GM19468 (cell line): ENCODE measurements at regions not wholly inside any gene's neighbourhood (a gene's known extent, or its start where the extent isn't known, plus 50 kb on each side); places are given as distances from the start of the nearest gene placed in this dataset.

Source experiments
- ATAC-seq: cut with Tn5 transposase; IDR thresholded peaks from one replicate; pipeline ENCODE4 v1.9.1; 2021; ENCODE audit warnings: mild to moderate bottlenecking, moderate library complexity, moderate number of reproducible peaks; ENCODE audit not compliant: unreplicated experiment; ENCODE audit errors: extremely low read depth

DNA sequence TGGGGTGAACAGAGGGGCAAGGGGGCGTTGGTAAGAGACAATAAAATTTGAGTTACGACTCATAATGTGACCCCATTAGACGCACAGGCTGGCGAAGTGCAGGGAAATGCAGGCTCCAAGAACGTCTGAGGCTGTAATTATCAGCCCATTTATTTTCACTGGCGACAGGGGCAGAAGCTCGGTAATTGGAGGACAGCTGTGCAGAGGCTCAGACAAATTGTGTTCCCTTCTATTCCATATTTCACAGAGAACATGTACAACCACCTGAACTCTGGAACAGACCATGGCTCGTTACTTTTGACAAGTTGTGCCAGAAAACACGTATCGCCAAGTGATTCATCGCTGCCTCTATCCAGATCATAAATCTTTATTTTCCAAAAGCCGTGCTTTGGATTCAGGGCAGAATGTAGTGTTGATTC is 137.3 kb upstream of the FRMD4A start:
- ATAC-seq: no peak

DNA sequence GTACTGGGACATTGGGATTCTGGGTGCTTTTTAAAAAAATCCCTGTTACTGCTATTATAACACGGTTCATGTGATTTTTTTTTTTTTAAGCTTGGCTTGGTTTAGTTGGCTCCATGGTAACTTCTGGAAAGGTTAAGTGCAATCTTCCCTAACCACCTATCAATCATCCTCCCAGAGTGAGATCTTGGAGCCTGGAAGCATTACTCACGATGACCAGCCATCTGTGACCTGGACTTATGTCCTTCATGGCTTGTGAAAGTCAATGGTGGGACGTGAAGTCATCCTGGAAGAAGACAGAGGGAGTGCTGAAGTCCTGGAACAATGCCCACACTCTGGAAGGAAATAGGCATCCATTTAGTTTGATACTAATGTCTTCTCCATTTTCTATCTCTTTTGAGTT is 135.5 kb upstream of the FRMD4A start:
- ATAC-seq: no peak

DNA sequence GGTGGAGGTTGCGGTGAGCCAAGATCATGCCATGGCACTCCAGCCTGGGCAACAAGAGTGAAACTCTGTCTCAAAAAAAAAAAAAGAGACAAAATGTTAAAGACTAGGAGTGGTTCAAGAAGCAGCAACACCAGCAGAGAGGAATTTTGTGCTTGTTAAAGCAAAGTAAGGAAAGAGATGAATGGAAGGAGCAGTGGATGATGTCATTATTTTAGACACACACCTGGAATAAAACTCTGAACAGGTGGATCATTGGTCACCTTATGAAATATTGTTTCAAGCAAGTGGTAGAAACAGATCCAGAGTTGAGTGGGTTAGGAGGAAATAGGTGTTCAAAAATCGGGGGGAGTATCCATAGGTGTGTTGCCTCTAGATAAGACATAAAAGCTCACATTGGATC is 129.7 kb upstream of the FRMD4A start:
- no peak for ATAC-seq

DNA sequence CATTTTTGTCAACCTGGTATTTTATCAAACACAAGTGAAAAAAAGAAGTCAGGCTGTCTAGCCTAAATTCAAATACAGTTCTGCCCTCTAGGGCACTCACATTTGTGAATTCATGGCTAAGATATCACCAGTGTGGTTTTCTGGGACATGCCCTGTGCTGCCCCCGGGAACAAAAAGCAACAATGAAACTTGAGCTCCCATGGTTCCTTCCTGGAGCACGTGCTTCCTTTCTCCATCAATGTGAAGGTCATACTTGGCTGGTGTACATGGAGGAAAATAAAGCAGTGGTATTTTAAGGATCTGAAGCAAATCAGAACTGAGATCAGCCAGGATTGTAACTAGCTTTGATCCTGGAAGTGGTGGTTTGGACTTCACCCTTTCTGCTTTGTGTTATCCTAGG is 128.9 kb upstream of the FRMD4A start:
- no peak for ATAC-seq

DNA sequence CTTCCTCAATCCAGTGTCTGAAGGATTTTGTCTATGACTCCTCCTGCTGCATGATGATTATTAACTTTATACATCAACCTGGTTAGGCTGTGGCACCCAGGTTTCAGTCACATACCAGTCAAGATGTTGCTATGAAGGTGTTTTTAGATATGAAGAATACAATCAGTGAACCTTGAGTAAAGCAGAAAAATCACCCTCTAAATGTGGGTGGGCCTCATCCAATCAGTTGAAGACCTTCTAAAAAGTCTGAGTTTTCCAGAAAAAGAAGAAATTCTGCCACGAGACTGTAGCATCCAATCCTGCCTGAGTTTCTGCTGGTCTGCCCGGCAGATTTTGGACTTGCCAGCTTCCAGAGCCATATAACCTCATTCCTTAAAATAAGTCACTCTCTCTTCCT is 126.1 kb upstream of the FRMD4A start:
- no peak for ATAC-seq

DNA sequence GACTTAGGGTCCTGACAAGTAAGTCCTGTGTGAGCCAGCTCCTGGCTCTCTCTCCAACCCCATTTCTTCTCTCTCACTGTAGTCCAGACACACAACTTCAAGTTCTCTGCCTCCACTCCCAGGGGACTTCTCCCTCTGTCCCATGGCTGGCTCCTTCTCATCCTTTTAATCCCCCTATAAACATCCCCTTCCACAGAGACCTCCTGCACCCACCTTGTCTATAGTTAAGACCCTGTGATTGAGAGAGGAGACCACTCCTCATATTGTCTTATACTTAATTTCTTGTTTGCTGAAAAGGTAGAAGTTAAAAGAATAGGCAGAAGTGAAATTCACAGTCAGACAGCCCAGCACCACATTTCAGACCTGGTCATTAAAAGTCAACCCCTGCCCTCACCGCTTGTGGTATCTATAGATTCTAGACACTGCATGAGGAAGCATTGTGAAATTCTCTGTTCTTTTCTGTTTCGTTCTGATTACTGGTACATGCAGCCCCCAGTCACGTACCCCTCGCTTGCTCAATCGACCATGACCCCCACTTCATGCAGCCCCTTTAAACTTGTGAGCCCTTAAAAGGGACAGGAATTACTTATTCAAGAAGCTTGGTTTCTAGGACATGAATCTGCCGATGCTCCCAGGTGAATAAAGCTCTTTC is 125.6 kb upstream of the FRMD4A start:
- no peak for ATAC-seq

DNA sequence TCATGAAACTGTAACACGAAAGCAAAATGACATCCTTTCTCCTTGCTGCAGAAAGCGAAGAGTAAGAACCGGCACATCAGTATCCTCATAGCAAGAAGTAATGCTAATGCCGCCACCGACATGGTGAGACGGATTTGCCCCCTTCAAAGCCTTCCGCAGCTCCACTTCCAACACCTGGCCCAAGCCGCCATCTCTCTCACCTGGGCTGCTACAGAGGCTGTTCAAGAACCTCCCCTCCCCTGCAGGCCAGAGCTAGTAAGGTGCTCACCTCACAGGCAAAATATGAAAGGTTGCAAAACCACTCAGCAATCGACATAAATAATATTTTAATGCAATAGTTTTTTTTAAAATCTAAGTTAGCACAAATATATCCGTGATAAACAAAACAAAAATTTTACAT is 123.9 kb upstream of the FRMD4A start:
- no peak for ATAC-seq

DNA sequence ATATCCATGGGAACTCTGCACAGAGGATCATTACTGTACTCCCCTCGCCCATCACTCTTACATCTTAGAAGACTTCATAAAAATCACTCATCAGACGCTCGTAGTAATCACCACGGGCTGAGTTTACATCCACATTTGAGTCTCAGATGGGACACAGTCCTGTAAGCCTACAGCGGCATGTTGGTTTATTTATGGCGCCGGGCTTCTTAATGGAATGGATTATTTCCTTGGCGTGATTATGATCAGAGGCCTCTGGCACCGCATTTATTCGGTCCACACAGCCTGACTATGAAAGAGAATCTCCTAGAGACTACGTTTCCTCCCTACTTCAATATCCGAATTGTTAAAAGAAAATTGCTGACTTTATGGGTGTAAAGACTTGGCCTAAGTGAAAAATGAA is 123.5 kb upstream of the FRMD4A start:
- no peak for ATAC-seq

DNA sequence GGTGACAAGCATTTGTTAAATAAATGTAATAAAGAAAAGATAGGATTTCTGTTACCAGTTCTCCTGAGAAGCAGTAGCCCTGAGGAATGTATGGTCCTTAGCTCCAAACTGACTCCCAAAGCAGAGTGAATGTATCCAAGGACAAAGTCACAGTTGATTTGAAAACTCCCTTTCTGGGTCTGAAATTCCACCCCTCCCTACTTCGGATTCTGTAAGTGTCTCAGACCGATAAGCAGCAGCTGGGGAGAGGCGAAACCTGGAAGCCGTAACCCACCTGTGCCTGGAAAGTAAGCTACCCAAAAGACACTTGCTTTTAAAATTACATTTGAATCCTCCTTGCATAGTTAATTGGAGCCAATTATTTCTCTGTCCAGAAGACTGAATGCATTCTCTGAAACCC is 122.9 kb upstream of the FRMD4A start:
- ATAC-seq: no peak

DNA sequence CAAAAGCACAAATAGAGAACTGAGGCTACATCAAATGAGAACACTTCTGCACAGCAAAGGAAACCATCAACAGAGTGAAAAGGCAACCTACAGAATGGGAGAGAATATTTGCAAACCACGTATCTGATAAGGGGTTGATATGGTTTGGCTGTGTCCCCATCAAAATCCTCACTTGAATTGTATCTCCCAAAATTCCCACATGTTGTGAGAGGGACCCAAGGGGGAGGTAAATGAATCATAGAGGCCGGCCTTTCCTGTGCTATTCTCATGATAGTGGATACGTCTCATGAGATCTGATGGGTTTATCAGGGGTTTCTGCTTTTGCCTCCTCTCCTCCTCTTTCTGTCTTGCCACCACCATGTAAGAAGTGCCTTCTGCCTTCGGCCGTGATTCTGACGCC is 120.6 kb upstream of the FRMD4A start:
- ATAC-seq: no peak

DNA sequence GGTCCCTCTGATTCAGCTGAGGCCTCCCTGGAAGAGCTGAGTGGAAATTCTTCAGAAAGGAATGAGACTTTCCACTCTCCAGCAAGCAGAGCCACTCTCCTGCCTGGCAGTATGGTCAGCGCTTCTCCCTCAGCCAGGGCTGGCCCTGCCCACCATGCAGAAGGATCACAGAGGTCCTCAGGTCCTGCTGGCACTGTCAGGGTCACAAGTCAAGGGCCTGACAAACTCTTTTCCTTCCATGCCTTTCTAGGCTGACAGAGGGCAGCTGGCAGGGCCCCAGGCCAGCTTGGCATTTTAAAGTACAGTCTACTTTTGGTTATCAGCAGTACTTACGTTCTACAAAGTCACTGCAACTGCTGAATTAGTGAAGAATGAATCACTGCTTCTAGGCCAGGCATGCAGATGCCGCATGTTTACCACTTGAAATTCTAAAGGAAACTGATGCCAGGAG is 119.3 kb upstream of the FRMD4A start:
- ATAC-seq: no peak

DNA sequence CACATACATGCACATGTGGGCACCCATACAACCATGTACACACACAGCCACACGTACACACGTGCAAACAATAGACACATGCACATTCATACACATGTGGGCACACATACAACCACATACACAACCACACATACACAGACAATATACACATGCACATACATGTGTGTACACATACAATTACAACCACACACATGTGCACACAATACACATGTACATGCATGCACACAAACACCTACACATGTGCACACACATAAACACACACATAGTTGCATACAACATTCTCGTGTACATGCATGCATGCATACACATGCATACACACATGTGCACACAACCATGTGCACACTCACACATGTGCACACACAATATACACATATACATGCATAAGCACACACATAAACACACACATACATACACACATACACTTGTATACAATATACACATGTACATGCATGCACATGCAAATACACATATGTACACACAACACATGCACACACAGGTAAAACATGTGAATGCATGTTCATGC is 118.6 kb upstream of the FRMD4A start:
- no peak for ATAC-seq

DNA sequence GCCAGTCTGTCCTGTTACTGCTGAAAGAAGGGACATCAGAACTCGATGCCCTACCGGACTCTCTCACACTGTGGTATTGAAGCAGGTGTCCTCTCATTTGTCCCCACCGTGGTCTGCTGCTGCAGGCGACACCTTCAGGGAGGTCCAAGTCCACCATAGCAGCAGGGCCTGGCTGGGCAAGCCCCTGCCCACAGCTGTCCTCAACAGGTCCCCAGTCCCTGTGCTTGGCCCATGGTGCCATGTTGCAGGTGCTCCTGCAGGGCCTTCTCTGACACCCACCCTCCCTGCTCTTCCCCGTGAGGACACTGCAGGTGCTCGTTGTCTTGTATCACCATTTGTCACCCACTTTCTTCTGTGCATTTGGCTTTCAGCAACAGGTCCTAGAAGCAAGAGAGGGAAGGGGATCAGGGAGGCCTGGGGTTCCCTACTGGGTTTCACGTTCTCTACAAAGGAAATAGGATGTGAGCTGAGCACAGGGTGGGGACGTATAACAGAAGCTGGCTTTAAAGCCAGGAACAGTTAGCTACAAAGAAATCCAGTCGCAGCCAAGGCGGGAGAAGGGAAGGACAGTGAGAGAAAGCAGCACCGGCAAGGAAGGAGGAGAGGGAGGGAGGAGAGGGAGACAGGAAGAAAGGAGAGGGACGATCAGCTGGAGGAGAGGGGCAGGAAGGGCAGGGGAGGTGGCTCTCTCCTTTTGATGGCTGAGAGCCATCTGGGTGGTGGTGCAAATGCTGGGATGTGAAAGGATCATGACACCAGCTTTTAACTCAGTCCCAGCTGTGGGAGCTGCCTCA is 117.7 kb upstream of the FRMD4A start:
- no peak for ATAC-seq

DNA sequence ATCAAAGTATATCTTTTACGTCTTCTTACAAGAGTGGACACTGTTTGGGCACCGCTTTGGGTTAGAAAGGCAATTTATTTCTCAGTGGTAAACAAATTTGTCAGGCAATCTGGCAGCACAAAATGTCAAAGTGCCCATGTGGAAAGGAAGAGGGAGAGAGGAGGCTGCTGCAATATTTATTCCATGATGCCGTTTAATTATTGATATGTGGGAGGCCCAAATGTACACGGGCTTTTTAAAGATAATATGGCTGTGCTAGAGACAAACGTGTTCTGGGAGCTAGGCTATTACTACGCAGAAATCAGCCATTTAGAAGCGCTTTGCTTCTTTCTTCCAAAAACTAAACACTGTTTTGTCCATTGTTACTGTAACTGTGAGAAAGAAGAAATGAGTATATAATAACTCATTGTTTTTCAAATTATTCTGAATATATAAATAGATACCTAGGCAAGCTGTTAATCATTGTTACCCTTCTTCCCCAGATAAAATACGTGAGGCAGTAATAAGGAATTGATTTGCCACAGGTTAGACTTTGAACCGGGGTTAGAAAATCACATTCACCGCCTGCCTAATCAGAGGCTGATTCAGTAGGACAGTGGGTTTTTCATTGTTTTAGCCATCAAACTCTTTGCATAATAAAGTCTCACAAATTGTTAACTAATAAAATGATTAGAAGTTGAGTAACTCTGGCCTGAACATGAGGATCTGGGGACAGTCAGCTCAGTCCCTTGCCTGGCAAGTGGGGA is 116.5 kb upstream of the FRMD4A start:
- ATAC-seq: no peak

DNA sequence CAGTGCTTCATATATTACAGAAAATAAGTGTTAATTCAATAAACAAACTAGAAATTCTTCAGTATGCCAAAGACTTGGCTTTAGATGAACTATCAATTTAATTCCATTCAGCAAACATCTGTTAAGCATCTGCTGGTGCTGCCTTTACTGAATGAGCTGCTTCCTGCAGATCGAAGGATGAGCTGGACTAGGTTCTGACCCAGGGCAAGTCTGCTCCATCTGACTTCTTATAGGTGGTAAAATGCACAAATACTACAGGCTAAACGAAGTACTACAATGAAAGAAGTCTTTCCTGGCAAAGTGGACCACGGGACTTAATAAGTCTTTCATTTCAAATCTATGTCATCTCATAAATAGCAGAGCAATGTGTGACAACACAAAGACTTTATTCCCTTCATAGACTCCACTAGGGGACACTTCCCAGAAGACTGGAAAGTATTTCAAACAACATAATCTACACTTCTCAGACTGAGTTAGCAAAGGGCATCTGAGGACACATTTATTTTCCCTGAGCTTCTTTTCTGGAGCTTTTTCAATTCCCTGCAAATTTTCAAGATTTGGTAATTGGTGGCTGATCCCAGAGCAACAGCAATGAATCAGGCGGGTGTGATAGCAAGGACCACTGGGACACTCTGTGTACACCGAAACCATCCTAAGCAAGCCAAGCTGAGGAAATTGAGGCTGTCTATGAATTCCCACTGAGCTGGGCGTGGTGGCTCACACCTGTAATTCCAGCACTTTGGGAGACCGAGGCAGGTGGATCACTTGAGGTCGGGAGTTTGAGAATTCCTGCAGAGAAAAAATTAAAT is 108.9 kb upstream of the FRMD4A start:
- no peak for ATAC-seq

DNA sequence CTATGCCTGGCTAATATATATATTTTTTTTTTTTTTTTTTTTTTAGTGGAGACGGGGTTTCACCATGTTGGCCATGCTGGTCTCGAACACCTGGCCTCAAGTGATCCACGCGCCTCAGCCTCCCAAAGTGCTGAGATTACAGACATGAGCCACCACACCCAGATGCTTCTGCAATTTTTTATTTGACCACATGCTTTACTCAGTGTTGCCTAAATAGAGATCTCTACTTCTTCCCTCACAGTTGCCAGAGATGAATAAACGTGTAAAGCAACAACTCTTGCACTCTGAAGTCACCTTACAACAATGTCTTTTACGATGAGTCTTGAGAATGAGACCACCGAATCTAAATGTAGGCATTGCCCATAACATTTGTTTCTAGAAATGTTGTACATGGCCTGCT is 107.9 kb upstream of the FRMD4A start:
- no peak for ATAC-seq

DNA sequence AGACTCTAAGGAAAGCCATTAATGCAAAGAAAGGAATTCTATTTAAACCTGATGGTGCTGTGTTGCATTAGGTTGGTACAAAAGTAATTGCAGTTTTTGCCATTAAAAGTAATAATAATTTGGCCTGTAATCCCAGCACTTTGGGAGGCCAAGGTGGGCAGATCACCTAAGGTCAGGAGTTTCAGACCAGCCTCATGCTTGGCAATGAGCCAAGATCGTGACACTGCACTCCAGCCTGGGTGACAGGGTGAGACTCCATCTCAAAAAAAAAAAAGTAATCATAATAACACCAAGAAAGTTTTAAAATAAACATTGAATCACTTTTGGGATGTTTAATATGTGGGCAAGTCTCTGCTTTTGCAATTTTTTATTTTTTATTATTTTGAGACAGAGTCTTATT is 107.3 kb upstream of the FRMD4A start:
- ATAC-seq: no peak

DNA sequence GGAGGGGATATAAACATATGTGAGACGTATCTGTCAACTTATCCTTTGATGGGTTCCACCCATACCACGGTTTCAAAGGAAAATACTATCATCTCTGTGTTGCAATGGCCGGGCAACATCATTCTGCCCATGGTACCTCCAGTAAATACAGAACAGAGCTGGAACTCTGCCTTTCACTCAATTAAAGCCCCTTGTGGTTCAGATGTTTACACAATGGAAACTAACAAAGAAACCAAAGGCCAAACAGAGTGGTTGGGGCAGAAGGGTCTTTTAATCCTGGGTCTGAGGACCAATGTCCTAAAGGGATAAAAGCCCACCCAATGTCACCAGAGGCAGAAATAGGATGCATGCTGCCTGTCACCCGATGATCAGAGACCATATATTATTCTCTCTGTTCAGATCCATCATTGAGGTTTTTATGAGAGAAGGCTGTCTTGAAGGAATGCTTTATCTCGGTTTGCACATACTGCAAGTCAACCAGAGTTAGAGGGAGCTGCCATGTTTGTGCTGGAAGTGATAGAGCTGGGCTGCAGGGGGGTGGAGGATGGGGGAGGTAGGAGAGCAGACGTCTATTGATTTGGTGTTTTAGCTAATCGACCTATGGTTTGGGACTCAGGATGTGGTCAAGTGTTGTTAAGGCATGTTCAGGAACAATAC is 105.4 kb upstream of the FRMD4A start:
- ATAC-seq: no peak

DNA sequence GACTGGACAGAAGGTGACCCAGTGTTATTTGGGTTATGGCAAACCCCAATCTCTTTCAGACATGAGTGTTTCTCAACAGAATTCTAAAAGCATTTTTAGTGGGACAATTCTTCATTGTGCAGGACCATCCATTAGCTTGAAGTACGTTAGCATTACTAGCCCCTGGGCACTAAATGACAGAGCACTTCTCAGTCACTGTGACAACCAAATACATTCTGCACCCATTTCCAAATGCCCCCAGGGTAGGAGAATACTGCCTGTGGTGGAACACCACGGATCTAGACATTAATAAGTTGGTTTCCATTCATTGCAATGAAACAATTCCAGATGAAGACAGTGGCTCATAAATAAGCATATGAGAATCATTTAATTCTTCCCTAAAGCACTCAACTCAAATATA is 102.4 kb upstream of the FRMD4A start:
- ATAC-seq: no peak

DNA sequence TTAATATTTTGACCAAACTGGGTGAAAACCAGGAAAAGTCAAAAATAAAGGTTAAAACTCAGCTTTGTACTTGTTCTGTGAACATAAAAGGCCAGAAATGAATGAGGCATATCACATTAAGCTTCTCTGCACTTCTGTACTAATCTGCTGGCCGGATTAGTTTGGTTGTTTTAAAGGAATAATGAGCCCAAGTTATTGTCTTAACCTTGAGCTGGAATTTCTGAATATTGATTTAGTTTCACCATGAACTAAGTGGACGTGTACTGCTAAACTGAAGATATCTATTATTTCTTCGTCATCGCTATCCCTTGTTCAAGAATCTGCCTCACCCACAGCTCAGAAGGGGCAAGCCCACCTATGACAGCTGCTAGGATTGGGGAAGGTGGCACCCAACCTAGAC is 101.1 kb upstream of the FRMD4A start:
- ATAC-seq: no peak
